Kidney epithelial cell (primary cell): ENCODE measurements at regions not wholly inside any gene's neighbourhood (a gene's known extent, or its start where the extent isn't known, plus 50 kb on each side); places are given as distances from the start of the nearest gene placed in this dataset.
A peak's percentile ranks its signal among the peaks of the same experiment; 100 is the strongest.

Experiments used
- DNase-seq: peaks from one replicate; pipeline ENCODE4 v3.0.0-alpha.2; 2010; ENCODE audit warnings: low read depth
- H3K27me3 ChIP-seq: 2 replicates; pipeline ENCODE4 v1.6.0; 2011; ENCODE audit warnings: low read length; ENCODE audit not compliant: control insufficient read depth, insufficient read depth
- H3K36me3 ChIP-seq: 2 replicates; pipeline ENCODE4 v1.5.1; 2011; ENCODE audit warnings: low read length; ENCODE audit not compliant: control insufficient read depth, insufficient read depth
- H3K4me3 ChIP-seq: 2 replicates; pipeline ENCODE4 v1.5.1; 2011; ENCODE audit warnings: low read depth, mild to moderate bottlenecking, control low read depth, low read length
- TF ChIP-seq, protein P1 (sequence below): IDR thresholded peaks from 2 replicates; pipeline ENCODE4 v1.5.1; 2011; ENCODE audit warnings: mild to moderate bottlenecking, moderate library complexity, low read length, control low read depth, inconsistent platforms; ENCODE audit not compliant: insufficient read depth, poor library complexity, severe bottlenecking

DNA sequence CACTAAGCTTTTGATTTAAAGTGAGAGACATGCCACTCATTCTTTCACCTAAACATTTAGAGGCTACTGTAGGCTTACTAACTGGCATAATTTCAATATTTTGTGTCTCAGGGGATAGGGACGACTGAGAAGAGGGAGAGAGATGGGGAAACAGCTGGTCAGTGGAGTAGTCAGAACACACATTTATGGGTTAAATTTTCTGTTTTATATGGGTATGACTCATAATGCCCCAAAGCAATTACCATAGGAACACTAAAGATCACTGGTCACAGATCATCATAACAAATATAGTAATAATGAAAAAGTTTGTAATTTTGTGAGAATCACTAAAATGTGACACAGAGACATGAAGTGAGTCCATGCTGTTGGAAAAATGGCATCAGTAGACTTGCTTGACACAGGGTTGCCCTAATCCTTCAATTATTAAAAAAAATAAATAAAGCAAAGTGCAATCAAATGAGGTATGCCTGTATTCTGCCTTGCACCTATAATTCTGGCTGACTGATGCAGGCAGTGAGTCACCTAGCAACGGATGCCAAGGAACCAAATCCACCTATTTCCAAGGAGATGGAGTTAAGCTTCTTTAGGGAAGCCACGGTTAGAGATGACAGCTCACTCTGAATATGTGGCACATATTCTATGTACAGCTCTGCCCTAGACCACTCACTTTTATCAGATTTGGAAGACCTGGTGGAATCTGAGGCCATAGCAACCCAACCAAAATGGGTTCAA lies 166.1 kb downstream of the MARCHF11 start:
- TF ChIP-seq, protein P1, sequence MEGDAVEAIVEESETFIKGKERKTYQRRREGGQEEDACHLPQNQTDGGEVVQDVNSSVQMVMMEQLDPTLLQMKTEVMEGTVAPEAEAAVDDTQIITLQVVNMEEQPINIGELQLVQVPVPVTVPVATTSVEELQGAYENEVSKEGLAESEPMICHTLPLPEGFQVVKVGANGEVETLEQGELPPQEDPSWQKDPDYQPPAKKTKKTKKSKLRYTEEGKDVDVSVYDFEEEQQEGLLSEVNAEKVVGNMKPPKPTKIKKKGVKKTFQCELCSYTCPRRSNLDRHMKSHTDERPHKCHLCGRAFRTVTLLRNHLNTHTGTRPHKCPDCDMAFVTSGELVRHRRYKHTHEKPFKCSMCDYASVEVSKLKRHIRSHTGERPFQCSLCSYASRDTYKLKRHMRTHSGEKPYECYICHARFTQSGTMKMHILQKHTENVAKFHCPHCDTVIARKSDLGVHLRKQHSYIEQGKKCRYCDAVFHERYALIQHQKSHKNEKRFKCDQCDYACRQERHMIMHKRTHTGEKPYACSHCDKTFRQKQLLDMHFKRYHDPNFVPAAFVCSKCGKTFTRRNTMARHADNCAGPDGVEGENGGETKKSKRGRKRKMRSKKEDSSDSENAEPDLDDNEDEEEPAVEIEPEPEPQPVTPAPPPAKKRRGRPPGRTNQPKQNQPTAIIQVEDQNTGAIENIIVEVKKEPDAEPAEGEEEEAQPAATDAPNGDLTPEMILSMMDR = no peak
- no peaks in the 10 kb centered on the region for H3K36me3 ChIP-seq
- DNase-seq = no peak

GRCh38 chr5:16009256-16009655 lies 170.3 kb downstream of the MARCHF11 start:
- no peak for DNase-seq
- TF ChIP-seq, protein P1 = no peak
- Histone ChIP-seq H3K4me3 (no peak overlapping the region), H3K27me3 (no peaks in the 10 kb centered on the region), H3K36me3 (no peaks in the 10 kb centered on the region)

More for the DNA sequence above, 166.1 kb downstream of the MARCHF11 start:
- Histone ChIP-seq H3K4me3 (no peak overlapping the region), H3K27me3 (no peaks in the 10 kb centered on the region)

GRCh38 chr5:16007750-16008415 lies 171.7 kb downstream of the MARCHF11 start:
- no peaks in the 10 kb centered on the region for H3K27me3 ChIP-seq
- no peak overlapping the region for H3K4me3 ChIP-seq
- no peaks in the 10 kb centered on the region for H3K36me3 ChIP-seq
- DNase-seq = no peak
- TF ChIP-seq, protein P1 = no peak

GRCh38 chr5:16005225-16005624 lies 174.4 kb downstream of the MARCHF11 start:
- TF ChIP-seq, protein P1 = no peak
- DNase-seq = peak; percentile 21
- H3K27me3 ChIP-seq = no peaks in the 10 kb centered on the region
- no peaks in the 10 kb centered on the region for H3K36me3 ChIP-seq
- H3K4me3 ChIP-seq = no peak overlapping the region

- no peak for DNase-seq
- Histone ChIP-seq H3K4me3 (no peak overlapping the region), H3K36me3 (no peaks in the 10 kb centered on the region), H3K27me3 (no peaks in the 10 kb centered on the region)
- TF ChIP-seq, protein P1 = no peak
Measured at GRCh38 chr5:16000056-16000455, 179.5 kb downstream of the MARCHF11 start.
